KMS-11 (cell line): ENCODE measurements at regions not wholly inside any gene's neighbourhood (a gene's known extent, or its start where the extent isn't known, plus 50 kb on each side); places are given as distances from the start of the nearest gene placed in this dataset.
A peak's percentile ranks its signal among the peaks of the same experiment; 100 is the strongest.

Experiments
- H2AFZ ChIP-seq: fragments of 200-600 bp; sonication (generic); 2 replicates; pipeline ENCODE4 v1.6.1; 2016; ENCODE audit warnings: antibody characterized with exemption, mixed run types, low read depth
- H3K27ac ChIP-seq: fragments of 200-600 bp; sonication (generic); 2 replicates; pipeline ENCODE4 v1.6.1; 2016; ENCODE audit warnings: mild to moderate bottlenecking, mixed run types
- H3K27me3 ChIP-seq: fragments of 200-600 bp; sonication (generic); 2 replicates; pipeline ENCODE4 v1.6.1; 2017; ENCODE audit warnings: mild to moderate bottlenecking, low read depth, mixed run types, moderate library complexity; ENCODE audit not compliant: insufficient read depth
- H3K36me3 ChIP-seq: fragments of 200-600 bp; sonication (generic); 2 replicates; pipeline ENCODE4 v1.6.1; 2017; ENCODE audit warnings: mild to moderate bottlenecking, mixed run types; ENCODE audit not compliant: insufficient read depth
- H3K4me1 ChIP-seq: fragments of 200-600 bp; sonication (generic); 2 replicates; pipeline ENCODE4 v1.6.1; 2016; ENCODE audit warnings: mild to moderate bottlenecking, low read depth, mixed run types; ENCODE audit not compliant: poor library complexity, severe bottlenecking
- H3K4me2 ChIP-seq: fragments of 200-600 bp; sonication (generic); 2 replicates; pipeline ENCODE4 v1.7.0; 2016; ENCODE audit warnings: mild to moderate bottlenecking, mixed run types
- H3K4me3 ChIP-seq: fragments of 200-600 bp; sonication (generic); IDR thresholded peaks from 2 replicates; pipeline ENCODE4 v1.6.1; 2017; ENCODE audit warnings: low read depth, low read length, mixed read lengths; ENCODE audit not compliant: insufficient read depth
- H3K79me2 ChIP-seq: fragments of 200-600 bp; sonication (generic); 2 replicates; pipeline ENCODE4 v1.6.1; 2016; ENCODE audit warnings: low read depth, mixed run types; ENCODE audit not compliant: insufficient read depth
- H3K9ac ChIP-seq: fragments of 200-600 bp; sonication (generic); 2 replicates; pipeline ENCODE4 v1.6.1; 2016; ENCODE audit warnings: mild to moderate bottlenecking, mixed run types
- H4K20me1 ChIP-seq: fragments of 200-600 bp; sonication (generic); 2 replicates; pipeline ENCODE4 v1.6.1; 2016; ENCODE audit warnings: mild to moderate bottlenecking, mixed run types; ENCODE audit not compliant: insufficient read depth
- CTCF ChIP-seq: fragments of 200-600 bp; sonication (generic); conservative IDR thresholded peaks from 2 replicates; pipeline ENCODE4 v1.6.1; 2017; ENCODE audit warnings: low read depth, mild to moderate bottlenecking, antibody characterized with exemption, low read length, moderate library complexity, mixed read lengths

DNA sequence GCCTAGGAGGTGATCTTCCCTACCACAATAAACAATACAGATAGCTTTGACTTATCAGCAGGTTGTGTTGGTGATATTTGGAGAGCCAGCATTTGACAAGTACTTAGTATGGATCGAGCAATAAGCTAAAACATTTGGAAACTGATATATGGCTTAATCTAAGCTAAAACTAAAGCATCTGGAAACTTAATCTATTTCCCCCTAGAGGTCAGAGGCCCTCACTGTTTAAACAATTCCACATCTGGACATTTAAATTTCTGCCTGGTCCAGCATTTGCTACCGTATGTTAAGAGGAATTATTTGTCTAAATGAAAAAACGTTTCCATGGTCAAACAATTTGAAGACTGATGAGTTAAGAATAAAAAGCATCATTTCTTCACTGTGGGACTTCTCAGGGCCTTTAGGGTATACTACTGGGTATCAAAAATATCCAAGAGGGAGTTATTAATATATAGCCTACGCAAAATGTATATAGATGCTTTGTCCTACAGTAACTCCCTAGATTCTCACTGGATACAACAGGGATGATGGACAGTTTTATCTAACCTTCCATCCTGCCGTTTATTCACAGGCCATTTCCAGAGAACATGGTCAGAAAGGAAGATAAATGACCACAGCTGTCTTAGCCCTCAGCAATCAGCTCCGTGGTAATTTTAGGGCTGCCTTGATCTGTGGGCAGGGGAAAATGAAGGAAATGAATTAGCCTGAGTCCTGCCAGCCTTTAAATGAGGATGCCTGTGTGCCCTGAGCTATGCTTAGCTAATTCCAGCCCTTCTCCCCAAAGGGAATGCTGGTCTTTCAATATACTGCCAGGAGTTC, 135.4 kb upstream of the NUDT4 start:
- peaks cover 64% of the 10 kb centered on the region for H3K4me1 ChIP-seq
- H3K27ac ChIP-seq, result peak overlapping the region; percentile 89
- H3K4me2 ChIP-seq, result peak overlapping the region; percentile 92
- TF ChIP-seq CTCF, result no peak; the same call in 1 of the 2 replicates
- no peaks in the 10 kb centered on the region for H3K36me3 ChIP-seq
- no peak overlapping the region for H3K4me3 ChIP-seq
- H3K27me3 ChIP-seq, result no peaks in the 10 kb centered on the region
- H3K79me2 ChIP-seq, result no peaks in the 10 kb centered on the region
- no peaks in the 10 kb centered on the region for H4K20me1 ChIP-seq
- peak overlapping the region; percentile 57; the same call in 1 of the 2 replicates for H2AFZ ChIP-seq
- H3K9ac ChIP-seq, result peak overlapping the region; percentile 47; the same call in 1 of the 2 replicates

DNA sequence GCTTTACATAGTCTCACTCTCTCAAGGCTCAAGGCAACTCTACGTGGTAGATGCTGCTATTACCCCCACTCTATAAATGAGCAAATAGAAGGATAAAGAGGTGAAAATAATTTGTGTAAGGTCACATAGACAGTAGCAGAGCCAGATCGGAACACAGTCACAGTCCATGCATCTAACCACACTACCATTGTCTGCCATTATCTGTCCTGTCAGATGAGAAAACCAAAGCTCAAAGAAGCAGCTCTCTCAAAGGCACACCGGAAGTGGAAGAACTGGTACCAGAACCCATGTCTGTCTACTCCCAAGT, 134.4 kb upstream of the NUDT4 start:
- H3K9ac ChIP-seq, result peak overlapping the region; percentile 47
- H3K4me1 ChIP-seq, result peaks cover 73% of the 10 kb centered on the region
- peak overlapping the region; percentile 57; the same call in 1 of the 2 replicates for H2AFZ ChIP-seq
- TF ChIP-seq CTCF, result no peak
- peak overlapping the region; percentile 89 for H3K27ac ChIP-seq
- H4K20me1 ChIP-seq, result no peaks in the 10 kb centered on the region
- H3K4me2 ChIP-seq, result peak overlapping the region; percentile 92
- no peaks in the 10 kb centered on the region for H3K79me2 ChIP-seq
- H3K36me3 ChIP-seq, result no peaks in the 10 kb centered on the region
- no peaks in the 10 kb centered on the region for H3K27me3 ChIP-seq
- no peak overlapping the region for H3K4me3 ChIP-seq

GRCh38 chr12:93243689-93244513, 133.8 kb upstream of the NUDT4 start:
- H3K4me3 ChIP-seq, result no peak overlapping the region
- peak overlapping the region; percentile 57 for H2AFZ ChIP-seq
- H3K79me2 ChIP-seq, result no peaks in the 10 kb centered on the region
- H3K4me1 ChIP-seq, result peaks cover 79% of the 10 kb centered on the region
- H3K4me2 ChIP-seq, result peak overlapping the region; percentile 92
- peak overlapping the region; percentile 47 for H3K9ac ChIP-seq
- TF ChIP-seq CTCF, result no peak
- no peaks in the 10 kb centered on the region for H3K36me3 ChIP-seq
- no peaks in the 10 kb centered on the region for H4K20me1 ChIP-seq
- H3K27me3 ChIP-seq, result no peaks in the 10 kb centered on the region
- H3K27ac ChIP-seq, result peak overlapping the region; percentile 89

- no peaks in the 10 kb centered on the region for H3K36me3 ChIP-seq
- H4K20me1 ChIP-seq, result no peaks in the 10 kb centered on the region
- H3K79me2 ChIP-seq, result no peaks in the 10 kb centered on the region
- TF ChIP-seq CTCF, result no peak
- no peaks in the 10 kb centered on the region for H3K27me3 ChIP-seq
- H2AFZ ChIP-seq, result peak overlapping the region; percentile 57
- H3K4me3 ChIP-seq, result no peak overlapping the region
- peaks cover 86% of the 10 kb centered on the region for H3K4me1 ChIP-seq
- H3K9ac ChIP-seq, result peak overlapping the region; percentile 47; the same call in 1 of the 2 replicates
- H3K27ac ChIP-seq, result peak overlapping the region; percentile 89
- peak overlapping the region; percentile 92 for H3K4me2 ChIP-seq
These were observed 133.1 kb upstream of the NUDT4 start for GRCh38 chr12:93244514-93245077.
